ENCODE measurements at regions not wholly inside any gene's neighbourhood (a gene's known extent, or its start where the extent isn't known, plus 50 kb on each side); places are given as distances from the start of the nearest gene placed in this dataset.

DNA sequence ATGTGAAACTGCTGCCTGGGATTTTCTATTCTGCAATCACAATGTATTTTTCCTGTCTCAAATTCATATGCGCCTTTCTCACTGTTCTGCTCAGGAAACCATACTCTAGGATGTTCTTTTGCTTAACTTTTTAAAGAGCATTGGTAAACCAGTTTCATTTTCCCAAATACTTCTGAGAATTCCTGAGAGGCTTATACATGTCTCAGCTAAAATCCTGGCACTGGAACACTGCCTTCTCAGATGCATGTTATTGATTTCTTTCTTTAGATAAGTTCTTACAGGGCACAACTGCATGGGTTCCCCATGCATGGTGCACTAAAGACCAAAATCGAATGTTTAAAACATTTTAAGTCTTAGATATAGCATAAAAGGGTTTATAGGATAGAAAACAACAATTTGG, 178.3 kb upstream of the PLSCR5 start:
- no peaks in the 10 kb centered on the region for H3K4me1 Mint-ChIP-seq
- no peak for DNase-seq
- no peaks in the 10 kb centered on the region for H3K36me3 Mint-ChIP-seq (ENCODE audit: low read depth)
- H3K27me3 Mint-ChIP-seq: no peaks in the 10 kb centered on the region
- no peaks in the 10 kb centered on the region for H3K9me3 Mint-ChIP-seq
- H3K27ac Mint-ChIP-seq: no peak overlapping the region
- H3K4me3 Mint-ChIP-seq: no peak overlapping the region
- intact Hi-C loops (cut with micrococcal nuclease): no loop called here

DNA sequence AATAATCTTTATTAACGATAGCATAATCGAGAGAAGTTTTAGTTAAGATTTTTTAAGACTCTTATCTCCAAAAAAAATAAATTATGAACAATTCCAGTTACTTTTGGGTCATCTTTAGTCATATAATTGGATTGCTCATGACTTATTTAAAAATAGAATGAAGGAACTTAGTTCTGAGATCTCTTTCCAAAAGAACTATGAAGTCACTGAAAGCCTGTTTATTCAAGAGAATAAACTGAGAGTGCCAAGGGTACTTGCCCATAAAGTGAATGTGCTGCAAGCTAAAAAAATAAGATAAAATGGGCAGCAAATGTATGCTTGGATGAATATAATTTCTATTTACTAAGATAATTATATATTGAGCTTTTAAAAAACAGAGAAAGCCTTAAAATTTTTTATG, 176.5 kb upstream of the PLSCR5 start:
- Mint-ChIP-seq H3K36me3 (ENCODE audit: low read depth) (no peaks in the 10 kb centered on the region), H3K9me3 (no peaks in the 10 kb centered on the region), H3K27me3 (no peaks in the 10 kb centered on the region), H3K27ac (no peak overlapping the region), H3K4me3 (no peak overlapping the region), H3K4me1 (no peaks in the 10 kb centered on the region)
- intact Hi-C loops (cut with micrococcal nuclease): no loop called here
- no peak for DNase-seq

DNA sequence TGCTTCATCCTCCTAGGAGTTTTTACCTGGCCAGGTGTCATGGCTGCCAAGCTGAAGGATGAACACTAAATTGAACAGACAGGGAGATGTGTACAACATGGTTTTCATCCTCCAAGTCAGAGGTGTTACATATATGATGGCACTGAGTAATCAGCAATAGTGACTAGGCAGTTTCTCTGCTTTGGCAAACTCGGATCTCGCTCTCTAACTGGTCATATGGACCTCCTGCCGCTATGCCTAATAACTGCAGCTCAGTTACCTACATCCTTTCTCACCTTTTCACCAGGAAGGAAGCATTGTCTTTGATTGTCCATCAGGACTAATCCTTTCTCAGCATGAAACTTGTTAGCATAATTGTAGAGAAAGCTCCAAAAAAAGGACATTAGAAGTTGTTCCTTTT, 175.9 kb upstream of the PLSCR5 start:
- no peaks in the 10 kb centered on the region for H3K27me3 Mint-ChIP-seq
- H3K36me3 Mint-ChIP-seq (ENCODE audit: low read depth): no peaks in the 10 kb centered on the region
- intact Hi-C loops (cut with micrococcal nuclease): no loop called here
- no peak for DNase-seq
- H3K4me3 Mint-ChIP-seq: no peak overlapping the region
- H3K9me3 Mint-ChIP-seq: no peaks in the 10 kb centered on the region
- no peaks in the 10 kb centered on the region for H3K4me1 Mint-ChIP-seq
- no peak overlapping the region for H3K27ac Mint-ChIP-seq

GRCh38 chr3:146780251-146780650, 175.1 kb upstream of the PLSCR5 start:
- intact Hi-C loops (cut with micrococcal nuclease): no loop called here
- Mint-ChIP-seq H3K4me1 (no peaks in the 10 kb centered on the region), H3K9me3 (no peaks in the 10 kb centered on the region), H3K36me3 (ENCODE audit: low read depth) (no peaks in the 10 kb centered on the region), H3K27ac (no peak overlapping the region), H3K4me3 (no peak overlapping the region), H3K27me3 (no peaks in the 10 kb centered on the region)
- no peak for DNase-seq

- no peaks in the 10 kb centered on the region for H3K4me1 Mint-ChIP-seq
- no peaks in the 10 kb centered on the region for H3K36me3 Mint-ChIP-seq (ENCODE audit: low read depth)
- intact Hi-C loops (cut with micrococcal nuclease): no loop called here
- no peaks in the 10 kb centered on the region for H3K9me3 Mint-ChIP-seq
- DNase-seq: no peak
- H3K4me3 Mint-ChIP-seq: no peak overlapping the region
- H3K27ac Mint-ChIP-seq: no peak overlapping the region
- H3K27me3 Mint-ChIP-seq: no peaks in the 10 kb centered on the region
These were observed 172.8 kb upstream of the PLSCR5 start for GRCh38 chr3:146777941-146778340.

- no peaks in the 10 kb centered on the region for H3K27me3 Mint-ChIP-seq
- H3K9me3 Mint-ChIP-seq: no peaks in the 10 kb centered on the region
- no peaks in the 10 kb centered on the region for H3K4me1 Mint-ChIP-seq
- intact Hi-C loops (cut with micrococcal nuclease): no loop called here
- no peak overlapping the region for H3K27ac Mint-ChIP-seq
- no peak for DNase-seq
- H3K4me3 Mint-ChIP-seq: no peak overlapping the region
- H3K36me3 Mint-ChIP-seq (ENCODE audit: low read depth): no peaks in the 10 kb centered on the region
These were observed 167.1 kb upstream of the PLSCR5 start for GRCh38 chr3:146772211-146772743.

GRCh38 chr3:146770881-146771280, 165.7 kb upstream of the PLSCR5 start:
- intact Hi-C loops (cut with micrococcal nuclease): no loop called here
- H3K4me1 Mint-ChIP-seq: no peaks in the 10 kb centered on the region

DNA sequence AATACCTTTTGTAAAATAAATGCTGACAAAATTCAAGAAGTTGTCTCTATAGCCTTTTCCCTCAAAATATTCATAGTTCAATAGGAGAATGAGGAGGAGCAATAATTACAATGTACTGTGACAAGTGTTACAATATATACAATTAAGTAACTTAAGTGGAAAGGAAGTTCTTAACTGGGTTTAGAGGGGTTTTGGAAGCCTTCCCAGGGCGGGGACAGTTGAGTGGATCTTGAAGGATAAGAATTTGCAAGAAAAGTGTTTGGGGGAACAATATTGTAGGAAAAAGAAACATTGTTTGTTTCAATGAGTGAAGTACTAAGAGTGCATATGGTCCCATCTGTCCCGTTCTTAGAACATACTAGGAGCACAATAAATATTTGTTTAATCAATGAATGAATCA, 165.2 kb upstream of the PLSCR5 start:
- intact Hi-C loops (cut with micrococcal nuclease): no loop called here
- Mint-ChIP-seq H3K4me1 (no peaks in the 10 kb centered on the region), H3K4me3 (no peak overlapping the region), H3K36me3 (ENCODE audit: low read depth) (no peaks in the 10 kb centered on the region), H3K27ac (no peak overlapping the region), H3K9me3 (no peaks in the 10 kb centered on the region), H3K27me3 (no peaks in the 10 kb centered on the region)
- no peak for DNase-seq

More at GRCh38 chr3:146770881-146771280, 165.7 kb upstream of the PLSCR5 start:
- H3K4me3 Mint-ChIP-seq: no peak overlapping the region
- no peaks in the 10 kb centered on the region for H3K9me3 Mint-ChIP-seq
- no peak overlapping the region for H3K27ac Mint-ChIP-seq
- no peak for DNase-seq
- H3K36me3 Mint-ChIP-seq (ENCODE audit: low read depth): no peaks in the 10 kb centered on the region
- no peaks in the 10 kb centered on the region for H3K27me3 Mint-ChIP-seq

DNA sequence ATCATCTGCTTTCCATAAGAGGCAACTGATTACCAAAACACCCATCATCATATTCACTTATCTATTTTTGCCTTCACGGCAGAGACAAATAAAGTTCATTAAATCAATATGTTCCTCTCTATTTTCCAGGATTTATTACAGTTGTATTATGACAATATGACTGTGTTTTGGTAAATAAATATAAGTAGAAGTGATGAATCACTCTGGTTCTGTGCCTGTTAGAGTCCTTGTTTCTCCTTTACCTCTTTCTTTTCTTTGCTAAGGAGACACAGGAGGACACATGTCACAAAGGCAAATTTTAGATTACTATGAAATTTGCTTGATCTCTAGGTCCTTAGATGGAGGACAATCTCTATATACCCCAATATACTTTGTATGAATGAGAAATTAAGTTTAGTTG, 152.6 kb upstream of the PLSCR5 start:
- H3K9me3 Mint-ChIP-seq: no peaks in the 10 kb centered on the region
- intact Hi-C loops (cut with micrococcal nuclease): no loop called here
- H3K36me3 Mint-ChIP-seq (ENCODE audit: low read depth): no peaks in the 10 kb centered on the region

DNA sequence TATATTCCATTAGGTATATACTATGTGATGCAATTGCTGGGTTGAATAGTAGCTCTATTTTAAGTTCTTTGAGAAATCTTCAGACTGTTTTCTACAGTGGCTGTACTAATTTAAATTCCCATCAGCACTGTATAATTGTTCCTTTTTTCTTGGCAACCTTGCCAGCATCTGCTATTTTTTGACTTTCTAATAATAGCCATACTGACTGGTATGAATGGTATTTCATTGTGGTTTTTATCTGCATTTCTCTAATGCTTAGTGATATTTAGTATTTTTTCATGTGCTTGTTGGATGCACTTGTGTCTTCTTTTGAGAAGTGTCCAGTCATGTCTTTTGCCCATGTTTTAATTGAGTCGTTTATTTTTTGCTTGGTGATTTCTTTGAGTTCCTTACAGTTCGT, 145.1 kb upstream of the PLSCR5 start:
- H3K27me3 Mint-ChIP-seq: no peaks in the 10 kb centered on the region
- H3K9me3 Mint-ChIP-seq: no peaks in the 10 kb centered on the region
- intact Hi-C loops (cut with micrococcal nuclease): no loop called here
- H3K27ac Mint-ChIP-seq: no peak overlapping the region
- no peaks in the 10 kb centered on the region for H3K4me1 Mint-ChIP-seq
- H3K36me3 Mint-ChIP-seq (ENCODE audit: low read depth): no peaks in the 10 kb centered on the region
- no peak overlapping the region for H3K4me3 Mint-ChIP-seq
- DNase-seq: no peak

More for the DNA sequence above, 152.6 kb upstream of the PLSCR5 start:
- Mint-ChIP-seq H3K27me3 (no peaks in the 10 kb centered on the region), H3K4me3 (no peak overlapping the region), H3K27ac (no peak overlapping the region), H3K4me1 (no peaks in the 10 kb centered on the region)
- DNase-seq: no peak

DNA sequence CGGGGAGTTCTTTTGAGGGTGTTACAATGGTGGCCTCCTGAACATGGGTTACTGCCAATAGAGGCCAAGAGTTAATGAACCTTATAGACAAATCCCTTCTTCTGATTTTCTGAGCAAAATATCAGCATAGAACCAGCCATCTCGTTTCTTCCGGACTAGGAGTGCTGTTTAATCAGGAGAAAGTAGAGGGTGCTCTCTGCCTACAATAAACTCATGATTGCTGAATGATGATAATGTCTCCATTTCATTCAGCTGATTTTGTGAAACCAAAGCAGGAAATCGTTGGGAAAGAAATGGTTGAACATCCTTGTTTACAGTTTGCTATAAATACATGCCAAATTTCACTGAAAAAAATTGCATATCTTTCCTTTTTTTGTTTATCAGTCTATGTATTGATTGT, 142.8 kb upstream of the PLSCR5 start:
- H3K4me3 Mint-ChIP-seq: no peak overlapping the region
- no peaks in the 10 kb centered on the region for H3K27me3 Mint-ChIP-seq
- no peaks in the 10 kb centered on the region for H3K36me3 Mint-ChIP-seq (ENCODE audit: low read depth)
- no peaks in the 10 kb centered on the region for H3K4me1 Mint-ChIP-seq
- intact Hi-C loops (cut with micrococcal nuclease): no loop called here
- DNase-seq: no peak
- no peaks in the 10 kb centered on the region for H3K9me3 Mint-ChIP-seq
- H3K27ac Mint-ChIP-seq: no peak overlapping the region

GRCh38 chr3:146747051-146747450, 141.9 kb upstream of the PLSCR5 start:
- intact Hi-C loops (cut with micrococcal nuclease): no loop called here
- Mint-ChIP-seq H3K36me3 (ENCODE audit: low read depth) (no peaks in the 10 kb centered on the region), H3K9me3 (no peaks in the 10 kb centered on the region), H3K4me3 (no peak overlapping the region), H3K4me1 (no peaks in the 10 kb centered on the region), H3K27me3 (no peaks in the 10 kb centered on the region), H3K27ac (no peak overlapping the region)
- no peak for DNase-seq

DNA sequence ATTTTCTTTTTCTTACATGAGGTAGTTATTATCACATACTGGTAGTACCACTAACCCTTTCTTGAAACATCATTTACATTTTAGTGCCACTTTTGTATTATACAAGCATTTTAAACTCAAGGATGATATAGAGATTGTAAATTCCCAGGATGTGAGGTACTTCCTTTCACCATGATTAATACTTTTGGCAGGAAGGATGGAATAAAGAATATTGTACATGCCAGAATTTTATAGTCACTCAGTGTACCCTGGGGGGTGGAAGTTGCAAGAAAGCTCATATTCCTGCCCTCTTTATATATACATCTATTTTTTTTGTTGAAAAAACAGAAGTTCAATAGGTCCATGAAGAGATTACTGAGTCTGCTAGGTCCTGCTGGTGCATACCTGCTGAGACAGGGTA, 141.0 kb upstream of the PLSCR5 start:
- intact Hi-C loops (cut with micrococcal nuclease): no loop called here
- H3K27ac Mint-ChIP-seq: no peak overlapping the region

DNA sequence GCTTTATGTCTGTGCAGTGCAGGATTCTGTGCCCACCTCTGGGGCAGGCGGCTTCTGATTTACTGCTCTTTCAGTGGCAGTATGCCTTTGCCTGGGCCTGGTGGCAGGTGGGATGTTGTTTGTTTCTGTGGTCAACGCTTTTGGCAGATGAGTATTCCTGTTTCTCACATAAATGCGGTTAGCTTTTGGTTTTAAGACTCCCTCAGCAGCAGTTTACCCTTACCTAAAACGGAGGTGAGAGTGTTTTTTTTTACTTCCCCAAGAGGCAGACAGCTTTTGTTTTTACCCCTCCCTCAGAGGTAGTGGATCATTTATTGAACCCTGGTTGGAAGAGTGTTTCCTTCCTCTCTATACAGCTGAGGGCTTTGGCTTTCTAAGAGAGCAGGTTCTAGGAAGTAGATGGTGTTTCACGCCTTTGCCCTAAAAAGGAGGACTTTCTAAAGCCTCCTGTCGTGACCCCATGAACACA, 134.1 kb upstream of the PLSCR5 start:
- no peak overlapping the region for H3K27ac Mint-ChIP-seq
- intact Hi-C loops (cut with micrococcal nuclease): no loop called here
- H3K4me3 Mint-ChIP-seq: no peak overlapping the region
- H3K4me1 Mint-ChIP-seq: no peaks in the 10 kb centered on the region
- DNase-seq: no peak
- H3K36me3 Mint-ChIP-seq (ENCODE audit: low read depth): no peaks in the 10 kb centered on the region
- H3K9me3 Mint-ChIP-seq: no peaks in the 10 kb centered on the region
- no peaks in the 10 kb centered on the region for H3K27me3 Mint-ChIP-seq

More for the DNA sequence above, 141.0 kb upstream of the PLSCR5 start:
- Mint-ChIP-seq H3K9me3 (no peaks in the 10 kb centered on the region), H3K27me3 (no peaks in the 10 kb centered on the region), H3K4me1 (no peaks in the 10 kb centered on the region), H3K4me3 (no peak overlapping the region), H3K36me3 (ENCODE audit: low read depth) (no peaks in the 10 kb centered on the region)
- DNase-seq: no peak

DNA sequence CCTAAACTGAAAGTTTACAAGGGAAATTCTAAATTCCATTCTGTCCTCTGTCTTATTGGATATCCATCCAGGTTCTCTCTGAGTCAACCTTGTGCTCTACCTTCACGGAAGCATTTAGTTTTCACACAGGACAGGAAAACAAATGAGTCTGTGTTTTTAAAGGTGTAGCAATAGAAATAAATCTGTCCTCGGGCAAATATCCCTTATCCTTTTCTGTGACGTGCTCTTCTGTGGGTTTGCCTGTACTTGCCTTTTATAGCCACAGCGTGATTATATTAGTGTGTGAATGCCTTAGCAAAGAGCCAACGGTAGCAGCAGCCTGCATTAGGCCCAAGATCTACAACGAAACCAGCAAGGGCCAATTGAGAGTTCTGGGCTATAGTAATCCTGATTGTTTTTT, 127.2 kb upstream of the PLSCR5 start:
- H3K4me1 Mint-ChIP-seq: no peaks in the 10 kb centered on the region
- intact Hi-C loops (cut with micrococcal nuclease): no loop called here
- H3K36me3 Mint-ChIP-seq (ENCODE audit: low read depth): no peaks in the 10 kb centered on the region
- no peak overlapping the region for H3K27ac Mint-ChIP-seq
- no peak for DNase-seq
- H3K9me3 Mint-ChIP-seq: peaks cover 8% of the 10 kb centered on the region
- H3K27me3 Mint-ChIP-seq: no peaks in the 10 kb centered on the region
- no peak overlapping the region for H3K4me3 Mint-ChIP-seq

Measured in activated CD4-positive, alpha-beta T cell treated with anti-CD3 and anti-CD28 coated beads, Interleukin-2, amount 10 ng/mL, durations not matched to agents 24 days and 14 days (primary cell).